GM21723 (cell line): ENCODE measurements at regions not wholly inside any gene's neighbourhood (a gene's known extent, or its start where the extent isn't known, plus 50 kb on each side); places are given as distances from the start of the nearest gene placed in this dataset.
"Not testable (repeated sequence)": the region's sequence is repeated elsewhere in the genome, so short reads cannot be mapped to it uniquely, and the experiment has no call there.

Source experiments
- ATAC-seq: cut with Tn5 transposase; IDR thresholded peaks from one replicate; pipeline ENCODE4 v1.9.1; 2021; ENCODE audit warnings: mild to moderate bottlenecking, moderate library complexity; ENCODE audit not compliant: unreplicated experiment

GRCh38 chr5:89374818-89375521, 492.0 kb upstream of the MEF2C start:
- ATAC-seq: no peak

DNA sequence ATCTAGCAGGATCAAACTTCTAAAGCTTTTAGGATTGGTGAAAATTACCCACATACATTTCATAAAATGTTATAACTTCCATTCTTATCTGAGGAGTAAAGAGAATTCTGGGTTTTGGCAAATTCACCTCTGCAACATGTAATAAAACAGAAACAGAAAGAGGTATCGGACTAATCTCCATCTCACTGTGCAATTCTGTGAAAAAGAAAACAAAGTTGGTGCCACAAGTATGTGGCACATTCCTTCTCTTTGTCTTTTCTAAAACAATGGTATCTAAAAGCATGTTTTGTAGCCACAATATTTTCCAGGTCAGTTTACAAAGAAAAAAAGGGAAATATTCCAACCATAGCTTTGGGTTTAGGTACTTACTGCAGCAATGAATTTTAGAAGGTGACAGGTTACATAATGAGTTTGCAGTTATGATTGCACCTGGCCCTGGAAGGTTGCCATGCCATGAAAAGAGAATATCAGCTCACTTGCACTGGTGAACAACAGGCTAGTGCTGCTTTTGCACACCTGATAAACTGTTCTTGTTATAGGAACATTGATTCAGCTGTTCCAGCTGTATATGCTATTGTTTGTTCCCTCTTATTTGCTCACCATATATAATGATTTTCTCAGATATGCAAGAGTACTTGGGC, 491.3 kb upstream of the MEF2C start:
- no peak for ATAC-seq

- no peak for ATAC-seq
These were observed 489.2 kb upstream of the MEF2C start for GRCh38 chr5:89372176-89372575.

- no peak for ATAC-seq
These were observed 488.7 kb upstream of the MEF2C start for GRCh38 chr5:89371646-89372045.

DNA sequence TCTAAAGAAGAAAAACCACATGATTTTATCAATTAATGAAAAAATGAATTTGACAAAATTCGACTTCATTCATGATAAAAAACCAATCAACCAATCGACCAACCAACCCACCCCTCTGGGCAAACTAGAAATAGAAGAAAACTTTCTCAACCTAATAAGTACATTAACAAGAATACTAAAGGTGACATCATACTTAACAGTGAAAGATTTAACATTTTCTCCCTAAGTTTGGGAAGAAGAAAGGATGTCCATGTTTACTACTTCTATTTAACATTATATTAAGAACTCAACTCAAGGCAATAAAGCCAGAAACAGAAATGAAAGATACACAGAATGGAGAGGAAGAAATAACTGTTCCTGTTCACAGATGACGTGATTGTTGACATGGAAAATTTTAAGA, 476.1 kb upstream of the MEF2C start:
- ATAC-seq: no peak

- ATAC-seq: peak; percentile 79
These were observed 471.0 kb upstream of the MEF2C start for GRCh38 chr5:89353837-89354551.

GRCh38 chr5:89351975-89352374, 469.0 kb upstream of the MEF2C start:
- ATAC-seq: no peak

DNA sequence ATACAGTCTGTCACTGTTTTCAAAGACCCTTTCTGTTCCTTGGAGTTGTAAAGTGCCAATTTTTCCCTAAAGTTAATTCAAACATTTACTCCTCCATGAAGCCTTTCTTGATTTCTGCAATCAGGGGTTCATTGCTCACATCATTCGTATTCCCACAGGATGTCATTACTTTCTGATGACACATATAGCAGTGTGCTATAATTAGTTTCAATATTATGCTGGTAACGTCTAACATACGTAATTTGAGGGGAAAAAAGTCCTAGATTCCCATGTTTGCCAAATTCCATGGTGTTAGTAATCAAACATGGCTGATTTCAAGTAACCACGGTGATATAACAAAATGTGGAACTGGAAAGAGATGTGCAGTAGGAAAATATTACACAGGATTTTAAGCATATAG, 468.2 kb upstream of the MEF2C start:
- ATAC-seq: no peak

GRCh38 chr5:89350684-89351083, 467.7 kb upstream of the MEF2C start:
- no peak for ATAC-seq

- ATAC-seq: no peak
These were observed 466.4 kb upstream of the MEF2C start for GRCh38 chr5:89349246-89349980.

GRCh38 chr5:89346573-89346972, 463.6 kb upstream of the MEF2C start:
- no peak for ATAC-seq

GRCh38 chr5:89343666-89344065, 460.7 kb upstream of the MEF2C start:
- peak; percentile 90 for ATAC-seq

DNA sequence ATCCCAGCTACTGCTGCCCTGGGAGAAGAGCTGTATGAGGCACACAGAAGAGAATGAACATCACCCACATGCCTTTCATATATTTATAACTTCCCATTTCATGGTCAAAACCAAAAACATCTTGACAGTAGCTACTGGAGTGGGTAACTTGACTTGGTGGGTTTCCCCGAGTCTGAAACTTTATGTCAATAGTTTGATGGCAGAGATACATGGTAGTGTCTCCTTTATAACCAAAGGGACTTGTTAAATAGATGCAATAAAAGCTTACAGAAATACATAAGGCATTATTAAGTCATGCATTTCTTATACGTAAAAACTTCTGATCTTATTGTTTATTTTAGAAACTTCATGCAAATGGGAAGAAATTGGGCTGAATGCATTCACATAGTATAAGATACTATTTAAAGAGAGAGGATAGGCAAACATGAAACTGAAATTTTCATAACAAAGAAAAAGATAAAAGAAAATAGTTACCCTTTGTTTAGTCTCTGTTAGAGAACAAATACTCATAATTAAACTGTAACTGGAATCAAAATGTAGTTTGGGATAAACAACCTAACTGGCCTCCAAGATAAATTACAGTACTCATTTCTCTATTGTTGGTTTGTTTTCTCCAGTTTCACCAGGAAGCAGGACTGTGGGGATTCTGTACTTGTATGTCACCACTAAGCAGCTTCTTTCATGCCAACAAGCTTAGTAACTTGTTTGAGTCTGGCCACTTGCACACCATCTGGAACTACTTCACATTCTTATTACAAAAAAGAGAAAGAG, 459.3 kb upstream of the MEF2C start:
- ATAC-seq: peak; percentile 42

- no peak for ATAC-seq
These were observed 456.0 kb upstream of the MEF2C start for GRCh38 chr5:89338935-89339334.

DNA sequence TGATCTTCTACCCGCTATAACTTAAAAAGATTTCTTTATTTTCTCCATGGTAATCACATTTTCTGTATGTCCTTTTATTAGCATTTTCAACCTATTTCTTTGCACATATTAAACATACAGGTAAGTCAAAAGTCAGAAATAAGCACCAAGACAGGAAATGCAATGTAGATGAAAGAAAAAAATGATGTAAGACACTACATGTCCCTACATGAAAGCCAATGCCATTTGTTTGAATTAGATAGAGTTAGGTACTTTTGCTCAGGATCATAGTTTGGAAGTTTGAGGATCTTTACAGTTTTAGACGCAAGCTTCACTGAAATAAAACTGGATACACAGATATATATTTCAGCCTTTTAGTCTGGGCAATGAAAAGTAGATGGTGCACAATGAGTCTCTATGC, 453.1 kb upstream of the MEF2C start:
- ATAC-seq: no peak

DNA sequence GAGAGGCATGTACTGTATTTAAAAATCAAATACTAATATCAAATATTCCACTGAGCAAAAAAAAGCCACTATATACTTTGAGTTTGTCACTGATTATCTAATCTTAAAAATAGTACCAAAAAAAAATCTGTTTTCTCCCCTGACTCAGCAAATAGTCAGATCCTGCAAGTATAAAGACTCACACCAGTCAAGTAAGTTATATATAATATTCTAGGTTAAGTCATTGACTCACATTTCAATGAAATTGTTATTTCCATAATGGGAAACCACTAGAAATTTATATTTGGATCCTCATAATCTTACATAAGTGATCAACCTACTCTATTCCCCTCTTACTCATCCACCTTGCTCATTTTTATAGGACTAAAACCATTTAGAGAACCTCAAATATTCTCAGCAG, 447.2 kb upstream of the MEF2C start:
- ATAC-seq: no peak

GRCh38 chr5:89327608-89328007, 444.6 kb upstream of the MEF2C start:
- no peak for ATAC-seq

- no peak for ATAC-seq
These were observed 442.0 kb upstream of the MEF2C start for GRCh38 chr5:89324990-89325389.

DNA sequence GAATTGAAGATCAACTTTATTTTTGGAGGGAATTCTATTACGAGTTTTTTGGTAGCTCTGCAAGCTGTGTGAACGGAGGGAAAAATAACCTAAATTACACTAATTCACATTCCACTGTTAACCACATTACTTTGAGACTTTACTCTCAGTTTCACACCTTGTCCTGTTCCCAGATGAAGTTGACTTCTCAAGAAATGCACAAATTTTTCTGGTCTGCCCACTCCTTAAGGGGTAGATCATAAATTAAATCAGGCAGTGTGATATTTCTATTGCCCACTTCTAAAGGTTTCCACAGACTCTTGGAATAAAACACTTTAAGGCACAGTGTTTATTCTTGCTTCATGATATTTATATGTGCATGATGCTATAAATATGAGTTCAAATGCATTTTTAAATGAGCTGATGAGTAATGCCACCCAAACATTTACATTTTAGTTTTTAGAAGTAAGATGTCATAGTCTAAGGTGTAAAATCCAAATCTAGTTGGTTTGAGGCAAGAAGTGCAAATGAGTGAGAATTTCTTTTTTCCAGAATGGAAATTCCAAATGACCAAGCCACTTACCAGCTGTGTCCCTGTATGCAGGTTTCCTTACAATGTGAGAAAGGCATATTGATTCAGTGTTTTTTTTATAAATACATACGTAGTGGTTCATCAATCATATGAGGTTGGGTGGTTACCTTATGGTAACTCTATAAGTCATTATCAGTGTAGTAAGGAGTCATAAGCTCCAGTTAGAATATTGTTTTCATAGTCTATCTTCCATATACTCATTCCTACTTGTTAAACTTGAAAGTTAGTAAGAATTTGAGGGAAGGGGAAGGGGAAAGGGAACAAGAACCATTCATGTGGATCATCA, 437.7 kb upstream of the MEF2C start:
- no peak for ATAC-seq

DNA sequence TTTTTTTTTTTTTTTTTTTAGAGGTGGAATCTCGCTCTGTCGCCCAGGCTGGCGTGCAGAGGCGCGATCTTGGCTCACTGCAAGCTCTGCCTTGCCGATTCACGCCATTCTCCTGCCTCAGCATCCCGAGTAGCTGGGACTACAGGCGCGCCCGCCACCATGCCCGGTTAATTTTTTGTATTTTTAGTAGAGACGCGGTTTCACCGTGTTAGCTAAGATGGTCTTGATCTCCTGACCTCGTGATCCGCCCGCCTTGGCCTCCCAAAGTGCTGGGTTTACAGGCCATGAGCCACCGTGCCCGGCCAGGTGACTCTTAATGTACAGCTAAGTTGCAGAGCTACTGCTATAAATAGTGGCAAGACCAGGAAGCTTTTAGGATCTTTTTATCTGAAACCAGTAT, 434.9 kb upstream of the MEF2C start:
- ATAC-seq: not testable (repeated sequence)
